HepG2 (cell line): ENCODE measurements at regions not wholly inside any gene's neighbourhood (a gene's known extent, or its start where the extent isn't known, plus 50 kb on each side); places are given as distances from the start of the nearest gene placed in this dataset.

Experiments
- ATF6 ChIP-seq: sonication (generic); formaldehyde crosslinking; conservative IDR thresholded peaks from 2 replicates; pipeline ENCODE4 v1.4.0; 2020; ENCODE audit warnings: missing genetic modification reagents
- FOSL2 ChIP-seq: sonication (generic); formaldehyde crosslinking; IDR thresholded peaks from 2 replicates; pipeline ENCODE4 v1.4.0; 2020; ENCODE audit warnings: missing genetic modification reagents
- NCOA1 ChIP-seq: sonication (generic); formaldehyde crosslinking; IDR thresholded peaks from 2 replicates; pipeline ENCODE4 v1.9.0; 2021; ENCODE audit warnings: missing genetic modification reagents
- PBX2 ChIP-seq: IDR thresholded peaks from 2 replicates; pipeline ENCODE4 v1.6.1; 2016; ENCODE audit warnings: control low read depth
- PRDM10 ChIP-seq: sonication (generic); formaldehyde crosslinking; IDR thresholded peaks from 2 replicates; pipeline ENCODE4 v1.4.0; 2020; ENCODE audit warnings: low read depth, missing genetic modification reagents
- RXRB ChIP-seq: IDR thresholded peaks from 2 replicates; pipeline ENCODE4 v1.6.1; 2016; ENCODE audit warnings: borderline replicate concordance, missing genetic modification reagents, missing compliant biosample characterization
- SOX13 ChIP-seq, 3 experiments: fragments of 450-650 bp in 1 of 3; sonication (generic) in 1 of 3; formaldehyde crosslinking in 1 of 3; IDR thresholded peaks in 2 of 3; conservative IDR thresholded peaks in 1 of 3; 2 replicates each; pipeline versions ENCODE4 v1.5.0 to v1.6.1; 2016 to 2020; ENCODE audit warnings: antibody characterized with exemption in 1 of 3, mild to moderate bottlenecking in 1 of 3, missing compliant biosample characterization in 1 of 3, missing genetic modification reagents in 1 of 3, moderate library complexity in 1 of 3
- USF2 ChIP-seq, 2 experiments: sonication (generic) in 1 of 2; formaldehyde crosslinking in 1 of 2; IDR thresholded peaks; 2 replicates each; pipeline versions ENCODE4 v1.5.1 to v1.6.1; 2011 to 2020; ENCODE audit warnings: borderline replicate concordance in 1 of 2, low read depth in 1 of 2, low read length in 1 of 2, mild to moderate bottlenecking in 1 of 2, missing genetic modification reagents in 1 of 2, moderate library complexity in 1 of 2
- ZBTB10 ChIP-seq: sonication (generic); formaldehyde crosslinking; IDR thresholded peaks from 2 replicates; pipeline ENCODE4 v1.4.0; 2020; ENCODE audit warnings: missing genetic modification reagents, borderline replicate concordance
- ZBTB49 ChIP-seq: sonication (generic); formaldehyde crosslinking; IDR thresholded peaks from 2 replicates; pipeline ENCODE4 v1.4.0; 2020; ENCODE audit warnings: missing genetic modification reagents, borderline replicate concordance
- ZFP37 ChIP-seq: sonication (generic); formaldehyde crosslinking; IDR thresholded peaks from 2 replicates; pipeline ENCODE4 v1.4.0; 2020; ENCODE audit warnings: missing genetic modification reagents, borderline replicate concordance
- ZNF430 ChIP-seq: sonication (generic); formaldehyde crosslinking; IDR thresholded peaks from 2 replicates; pipeline ENCODE4 v1.9.0; 2021; ENCODE audit warnings: mild to moderate bottlenecking, missing genetic modification reagents

GRCh38 chr14:76947078-76947837, 81.2 kb downstream of the IRF2BPL start (continued):
- TF ChIP-seq USF2 (IDR thresholded peaks at IDR 0.05; ENCODE audit: low read depth, low read length), result no peak
- no peak for TF ChIP-seq USF2 (CRISPR knock-in tag; IDR thresholded peaks at IDR 0.05; ENCODE audit: borderline replicate concordance)
- TF ChIP-seq PRDM10 (CRISPR knock-in tag), result no peak
- no peak for TF ChIP-seq ZFP37 (CRISPR knock-in tag)
- TF ChIP-seq ZBTB10 (CRISPR knock-in tag), result no peak
- no peak for TF ChIP-seq SOX13 (IDR thresholded peaks at IDR 0.05)
- TF ChIP-seq SOX13 (CRISPR knock-in tag; conservative IDR thresholded peaks at IDR 0.05 in 1 of 2, IDR thresholded peaks at IDR 0.05 in 1 of 2), result 0 out of 4 replicates have a peak, but pooled peaks of 1 of the 2 experiments have one; percentile 13
- no peak for TF ChIP-seq RXRB (CRISPR knock-in tag)
- no peak for TF ChIP-seq PBX2 (CRISPR knock-in tag)
- TF ChIP-seq FOSL2 (CRISPR knock-in tag), result no peak
- no peak for TF ChIP-seq NCOA1 (CRISPR knock-in tag)
- no peak for TF ChIP-seq ZNF430 (CRISPR knock-in tag)
- no peak for TF ChIP-seq ZBTB49 (CRISPR knock-in tag)
- no peak for TF ChIP-seq ATF6 (CRISPR knock-in tag)
